ENCODE measurements at regions not wholly inside any gene's neighbourhood (a gene's known extent, or its start where the extent isn't known, plus 50 kb on each side); places are given as distances from the start of the nearest gene placed in this dataset.

GRCh38 chr1:199336745-199337640 lies 690.5 kb upstream of the NR5A2 start:
- Histone ChIP-seq H3K36me3 (ENCODE audit: insufficient read depth, low read length) (no peaks in the 10 kb centered on the region), H3K4me1 (ENCODE audit: insufficient read depth, low read length) (no peaks in the 10 kb centered on the region), H2AFZ (ENCODE audit: low read depth, low read length) (no peak overlapping the region), H3K9me3 (ENCODE audit: low read length) (no peaks in the 10 kb centered on the region), H3K27me3 (ENCODE audit: insufficient read depth, low read length) (no peaks in the 10 kb centered on the region), H3K4me3 (ENCODE audit: low read length) (no peak overlapping the region)

- Histone ChIP-seq H3K4me1 (ENCODE audit: insufficient read depth, low read length) (no peaks in the 10 kb centered on the region), H3K9me3 (ENCODE audit: low read length) (no peaks in the 10 kb centered on the region), H3K27me3 (ENCODE audit: insufficient read depth, low read length) (no peaks in the 10 kb centered on the region), H2AFZ (ENCODE audit: low read depth, low read length) (no peak overlapping the region), H3K4me3 (ENCODE audit: low read length) (no peak overlapping the region), H3K36me3 (ENCODE audit: insufficient read depth, low read length) (no peaks in the 10 kb centered on the region)
Measured at GRCh38 chr1:199338760-199339159, 688.8 kb upstream of the NR5A2 start.

GRCh38 chr1:199352351-199352750 lies 675.2 kb upstream of the NR5A2 start:
- no peak overlapping the region for H3K4me3 ChIP-seq (ENCODE audit: low read length)
- no peaks in the 10 kb centered on the region for H3K36me3 ChIP-seq (ENCODE audit: insufficient read depth, low read length)
- no peak overlapping the region for H2AFZ ChIP-seq (ENCODE audit: low read depth, low read length)
- H3K4me1 ChIP-seq (ENCODE audit: insufficient read depth, low read length): peaks cover 3% of the 10 kb centered on the region
- no peaks in the 10 kb centered on the region for H3K9me3 ChIP-seq (ENCODE audit: low read length)
- H3K27me3 ChIP-seq (ENCODE audit: insufficient read depth, low read length): no peaks in the 10 kb centered on the region

GRCh38 chr1:199353906-199354305 lies 673.6 kb upstream of the NR5A2 start:
- Histone ChIP-seq H3K4me1 (ENCODE audit: insufficient read depth, low read length) (peaks cover 3% of the 10 kb centered on the region), H3K4me3 (ENCODE audit: low read length) (no peak overlapping the region), H3K27me3 (ENCODE audit: insufficient read depth, low read length) (no peaks in the 10 kb centered on the region), H3K36me3 (ENCODE audit: insufficient read depth, low read length) (no peaks in the 10 kb centered on the region), H3K9me3 (ENCODE audit: low read length) (no peaks in the 10 kb centered on the region), H2AFZ (ENCODE audit: low read depth, low read length) (no peak overlapping the region)

- peaks cover 3% of the 10 kb centered on the region for H3K4me1 ChIP-seq (ENCODE audit: insufficient read depth, low read length)
- H3K27me3 ChIP-seq (ENCODE audit: insufficient read depth, low read length): no peaks in the 10 kb centered on the region
- no peaks in the 10 kb centered on the region for H3K9me3 ChIP-seq (ENCODE audit: low read length)
- no peak overlapping the region for H2AFZ ChIP-seq (ENCODE audit: low read depth, low read length)
- H3K36me3 ChIP-seq (ENCODE audit: insufficient read depth, low read length): no peaks in the 10 kb centered on the region
- H3K4me3 ChIP-seq (ENCODE audit: low read length): no peak overlapping the region
Measured at GRCh38 chr1:199356561-199356960, 670.9 kb upstream of the NR5A2 start.

- H3K27me3 ChIP-seq (ENCODE audit: insufficient read depth, low read length): no peaks in the 10 kb centered on the region
- H3K4me1 ChIP-seq (ENCODE audit: insufficient read depth, low read length): no peaks in the 10 kb centered on the region
- H2AFZ ChIP-seq (ENCODE audit: low read depth, low read length): no peak overlapping the region
- no peak overlapping the region for H3K4me3 ChIP-seq (ENCODE audit: low read length)
- no peaks in the 10 kb centered on the region for H3K9me3 ChIP-seq (ENCODE audit: low read length)
- H3K36me3 ChIP-seq (ENCODE audit: insufficient read depth, low read length): no peaks in the 10 kb centered on the region
Measured at GRCh38 chr1:199357599-199357998, 669.9 kb upstream of the NR5A2 start.

- H3K4me3 ChIP-seq (ENCODE audit: low read length): no peak overlapping the region
- no peaks in the 10 kb centered on the region for H3K4me1 ChIP-seq (ENCODE audit: insufficient read depth, low read length)
- H2AFZ ChIP-seq (ENCODE audit: low read depth, low read length): no peak overlapping the region
- no peaks in the 10 kb centered on the region for H3K27me3 ChIP-seq (ENCODE audit: insufficient read depth, low read length)
- H3K9me3 ChIP-seq (ENCODE audit: low read length): no peaks in the 10 kb centered on the region
- H3K36me3 ChIP-seq (ENCODE audit: insufficient read depth, low read length): no peaks in the 10 kb centered on the region
Measured at GRCh38 chr1:199362996-199363395, 664.5 kb upstream of the NR5A2 start.

- Histone ChIP-seq H3K4me3 (ENCODE audit: low read length) (no peak overlapping the region), H2AFZ (ENCODE audit: low read depth, low read length) (no peak overlapping the region), H3K4me1 (ENCODE audit: insufficient read depth, low read length) (no peaks in the 10 kb centered on the region), H3K9me3 (ENCODE audit: low read length) (peaks cover 2% of the 10 kb centered on the region), H3K36me3 (ENCODE audit: insufficient read depth, low read length) (no peaks in the 10 kb centered on the region), H3K27me3 (ENCODE audit: insufficient read depth, low read length) (no peaks in the 10 kb centered on the region)
Measured at GRCh38 chr1:199373139-199373538, 654.4 kb upstream of the NR5A2 start.

GRCh38 chr1:199377211-199377610 lies 650.3 kb upstream of the NR5A2 start:
- Histone ChIP-seq H3K36me3 (ENCODE audit: insufficient read depth, low read length) (no peaks in the 10 kb centered on the region), H2AFZ (ENCODE audit: low read depth, low read length) (no peak overlapping the region), H3K4me3 (ENCODE audit: low read length) (no peak overlapping the region), H3K9me3 (ENCODE audit: low read length) (no peaks in the 10 kb centered on the region), H3K4me1 (ENCODE audit: insufficient read depth, low read length) (no peaks in the 10 kb centered on the region), H3K27me3 (ENCODE audit: insufficient read depth, low read length) (no peaks in the 10 kb centered on the region)

GRCh38 chr1:199383793-199384192 lies 643.7 kb upstream of the NR5A2 start:
- Histone ChIP-seq H3K36me3 (ENCODE audit: insufficient read depth, low read length) (no peaks in the 10 kb centered on the region), H3K9me3 (ENCODE audit: low read length) (no peaks in the 10 kb centered on the region)

GRCh38 chr1:199394856-199395255 lies 632.7 kb upstream of the NR5A2 start:
- Histone ChIP-seq H3K9me3 (ENCODE audit: low read length) (no peaks in the 10 kb centered on the region), H3K4me1 (ENCODE audit: insufficient read depth, low read length) (no peaks in the 10 kb centered on the region)

More at GRCh38 chr1:199383793-199384192, 643.7 kb upstream of the NR5A2 start:
- Histone ChIP-seq H3K27me3 (ENCODE audit: insufficient read depth, low read length) (no peaks in the 10 kb centered on the region), H2AFZ (ENCODE audit: low read depth, low read length) (no peak overlapping the region), H3K4me3 (ENCODE audit: low read length) (no peak overlapping the region), H3K4me1 (ENCODE audit: insufficient read depth, low read length) (no peaks in the 10 kb centered on the region)

GRCh38 chr1:199396456-199396855 lies 631.1 kb upstream of the NR5A2 start:
- H3K36me3 ChIP-seq (ENCODE audit: insufficient read depth, low read length): no peaks in the 10 kb centered on the region
- no peak overlapping the region for H2AFZ ChIP-seq (ENCODE audit: low read depth, low read length)
- no peak overlapping the region for H3K4me3 ChIP-seq (ENCODE audit: low read length)
- H3K27me3 ChIP-seq (ENCODE audit: insufficient read depth, low read length): no peaks in the 10 kb centered on the region
- H3K9me3 ChIP-seq (ENCODE audit: low read length): no peaks in the 10 kb centered on the region
- H3K4me1 ChIP-seq (ENCODE audit: insufficient read depth, low read length): no peaks in the 10 kb centered on the region

More at GRCh38 chr1:199394856-199395255, 632.7 kb upstream of the NR5A2 start:
- no peak overlapping the region for H3K4me3 ChIP-seq (ENCODE audit: low read length)
- H2AFZ ChIP-seq (ENCODE audit: low read depth, low read length): no peak overlapping the region
- no peaks in the 10 kb centered on the region for H3K36me3 ChIP-seq (ENCODE audit: insufficient read depth, low read length)
- no peaks in the 10 kb centered on the region for H3K27me3 ChIP-seq (ENCODE audit: insufficient read depth, low read length)

- H3K36me3 ChIP-seq (ENCODE audit: insufficient read depth, low read length): no peaks in the 10 kb centered on the region
- no peak overlapping the region for H2AFZ ChIP-seq (ENCODE audit: low read depth, low read length)
- H3K4me1 ChIP-seq (ENCODE audit: insufficient read depth, low read length): peaks cover 6% of the 10 kb centered on the region
- H3K27me3 ChIP-seq (ENCODE audit: insufficient read depth, low read length): no peaks in the 10 kb centered on the region
- H3K9me3 ChIP-seq (ENCODE audit: low read length): no peaks in the 10 kb centered on the region
- H3K4me3 ChIP-seq (ENCODE audit: low read length): no peak overlapping the region
Measured at GRCh38 chr1:199399996-199400724, 627.4 kb upstream of the NR5A2 start.

All from neuron (in vitro differentiated cells).